NB4 (cell line): ENCODE measurements at regions not wholly inside any gene's neighbourhood (a gene's known extent, or its start where the extent isn't known, plus 50 kb on each side); places are given as distances from the start of the nearest gene placed in this dataset.

Experiments
- DNase-seq: peaks from one replicate; pipeline ENCODE4 v3.0.0; 2010; ENCODE audit warnings: low read depth
- H3K4me3 ChIP-seq: one replicate; pipeline ENCODE4 v1.5.1; 2011; ENCODE audit warnings: mild to moderate bottlenecking, low read depth, low read length, moderate library complexity
- MYC ChIP-seq: IDR thresholded peaks from 2 replicates; pipeline ENCODE4 v1.6.1; 2011; ENCODE audit warnings: low read depth, low read length
- POLR2A ChIP-seq: IDR thresholded peaks from 2 replicates; pipeline ENCODE4 v1.6.1; 2011; ENCODE audit warnings: mild to moderate bottlenecking; ENCODE audit not compliant: insufficient read length; ENCODE audit errors: extremely low read depth
- TF ChIP-seq, protein P1 (sequence below): IDR thresholded peaks from 2 replicates; pipeline ENCODE4 v1.6.1; 2011; ENCODE audit warnings: low read depth, low read length
- TF ChIP-seq, protein P2 (sequence below): IDR thresholded peaks from one replicate; pipeline ENCODE4 v1.5.1; 2012; ENCODE audit warnings: low read depth, low read length

DNA sequence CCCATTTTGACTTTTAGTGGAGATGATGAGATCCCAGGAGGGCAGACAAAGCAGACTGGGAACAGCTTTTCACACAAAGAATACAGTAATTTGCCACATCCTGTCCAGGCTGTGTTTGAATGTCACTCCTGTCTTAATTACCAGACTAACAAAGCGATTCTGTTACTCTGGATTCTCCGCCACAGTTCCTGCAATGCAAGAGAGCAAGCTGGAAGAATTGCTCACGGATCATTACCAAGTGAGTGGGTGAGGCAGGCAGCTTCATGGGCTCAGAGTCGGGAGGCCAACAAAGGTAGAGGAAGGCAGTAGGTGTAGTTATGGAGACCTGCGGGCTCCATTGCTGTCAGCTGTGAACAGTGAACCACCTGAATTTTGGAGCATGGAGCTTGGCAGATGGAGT is 250.5 kb upstream of the ATP5MC3 start:
- DNase-seq = no peak
- TF ChIP-seq MYC = no peak
- no peak for TF ChIP-seq POLR2A
- TF ChIP-seq, protein P1, sequence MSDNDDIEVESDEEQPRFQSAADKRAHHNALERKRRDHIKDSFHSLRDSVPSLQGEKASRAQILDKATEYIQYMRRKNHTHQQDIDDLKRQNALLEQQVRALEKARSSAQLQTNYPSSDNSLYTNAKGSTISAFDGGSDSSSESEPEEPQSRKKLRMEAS = no peak; the same call in 1 of the 2 replicates
- TF ChIP-seq, protein P2, sequence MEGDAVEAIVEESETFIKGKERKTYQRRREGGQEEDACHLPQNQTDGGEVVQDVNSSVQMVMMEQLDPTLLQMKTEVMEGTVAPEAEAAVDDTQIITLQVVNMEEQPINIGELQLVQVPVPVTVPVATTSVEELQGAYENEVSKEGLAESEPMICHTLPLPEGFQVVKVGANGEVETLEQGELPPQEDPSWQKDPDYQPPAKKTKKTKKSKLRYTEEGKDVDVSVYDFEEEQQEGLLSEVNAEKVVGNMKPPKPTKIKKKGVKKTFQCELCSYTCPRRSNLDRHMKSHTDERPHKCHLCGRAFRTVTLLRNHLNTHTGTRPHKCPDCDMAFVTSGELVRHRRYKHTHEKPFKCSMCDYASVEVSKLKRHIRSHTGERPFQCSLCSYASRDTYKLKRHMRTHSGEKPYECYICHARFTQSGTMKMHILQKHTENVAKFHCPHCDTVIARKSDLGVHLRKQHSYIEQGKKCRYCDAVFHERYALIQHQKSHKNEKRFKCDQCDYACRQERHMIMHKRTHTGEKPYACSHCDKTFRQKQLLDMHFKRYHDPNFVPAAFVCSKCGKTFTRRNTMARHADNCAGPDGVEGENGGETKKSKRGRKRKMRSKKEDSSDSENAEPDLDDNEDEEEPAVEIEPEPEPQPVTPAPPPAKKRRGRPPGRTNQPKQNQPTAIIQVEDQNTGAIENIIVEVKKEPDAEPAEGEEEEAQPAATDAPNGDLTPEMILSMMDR = no peak
- H3K4me3 ChIP-seq = no peak overlapping the region

DNA sequence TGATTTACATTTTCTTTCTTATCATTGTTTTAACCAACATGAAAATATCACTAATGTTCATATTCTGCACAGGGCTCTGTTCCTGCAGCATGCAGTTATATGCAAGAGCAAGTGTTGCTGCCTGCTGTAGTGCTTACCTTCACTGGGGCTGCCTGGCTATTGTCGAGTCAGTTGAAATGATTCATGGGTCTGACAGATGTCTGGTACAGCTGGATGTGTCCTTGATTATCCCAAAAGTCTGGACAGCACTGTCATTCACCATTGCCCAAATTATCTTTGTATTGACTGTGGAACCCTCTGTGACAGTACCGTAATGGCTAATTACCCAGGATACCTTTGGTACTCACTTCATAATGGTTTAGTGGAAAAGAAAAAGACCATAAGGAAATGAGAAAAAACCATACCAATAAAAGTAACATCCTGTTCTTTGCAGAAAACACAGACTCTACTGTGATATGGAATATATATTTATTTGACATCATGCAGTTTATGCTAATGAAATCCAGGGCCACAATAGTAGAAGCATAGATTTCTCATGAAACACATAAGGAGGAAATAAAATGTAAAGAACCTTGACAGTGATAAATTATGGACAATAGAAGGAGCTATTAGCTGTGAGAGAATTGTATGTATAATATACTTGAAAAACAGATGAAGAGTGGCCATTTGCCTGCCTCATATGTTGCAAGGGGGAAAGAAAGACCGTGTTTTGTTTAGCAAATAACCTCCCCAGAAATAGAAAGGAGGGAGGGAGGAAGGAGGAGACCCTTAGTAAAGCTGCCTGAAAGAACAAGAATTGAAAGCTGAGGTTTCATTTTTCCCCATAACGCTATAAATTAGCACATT is 249.8 kb upstream of the ATP5MC3 start:
- no peak for TF ChIP-seq MYC
- TF ChIP-seq, protein P1 = no peak
- TF ChIP-seq, protein P2 = no peak
- TF ChIP-seq POLR2A = no peak
- no peak for DNase-seq
- no peak overlapping the region for H3K4me3 ChIP-seq

DNA sequence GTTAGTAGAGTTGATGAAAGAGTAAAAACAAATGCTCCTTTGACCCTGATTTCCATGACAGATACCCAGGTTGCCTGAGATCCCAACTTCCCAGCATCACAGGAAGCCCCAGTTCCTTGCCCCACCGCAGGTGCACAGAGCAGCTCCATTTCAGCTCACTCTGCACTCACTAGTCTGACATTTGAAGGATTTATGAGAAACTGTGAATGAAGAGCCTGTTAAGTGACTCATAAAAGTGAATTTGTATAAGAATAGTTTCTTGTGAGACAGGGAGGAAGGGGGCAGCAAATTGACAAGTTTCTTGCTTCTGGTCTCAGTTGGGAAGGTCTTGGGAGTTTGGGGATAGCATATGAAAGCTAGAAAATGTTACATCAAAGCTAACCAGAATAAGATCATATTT is 248.7 kb upstream of the ATP5MC3 start:
- DNase-seq = no peak
- TF ChIP-seq, protein P1 = no peak
- no peak for TF ChIP-seq MYC
- TF ChIP-seq, protein P2 = no peak
- no peak for TF ChIP-seq POLR2A
- no peak overlapping the region for H3K4me3 ChIP-seq

DNA sequence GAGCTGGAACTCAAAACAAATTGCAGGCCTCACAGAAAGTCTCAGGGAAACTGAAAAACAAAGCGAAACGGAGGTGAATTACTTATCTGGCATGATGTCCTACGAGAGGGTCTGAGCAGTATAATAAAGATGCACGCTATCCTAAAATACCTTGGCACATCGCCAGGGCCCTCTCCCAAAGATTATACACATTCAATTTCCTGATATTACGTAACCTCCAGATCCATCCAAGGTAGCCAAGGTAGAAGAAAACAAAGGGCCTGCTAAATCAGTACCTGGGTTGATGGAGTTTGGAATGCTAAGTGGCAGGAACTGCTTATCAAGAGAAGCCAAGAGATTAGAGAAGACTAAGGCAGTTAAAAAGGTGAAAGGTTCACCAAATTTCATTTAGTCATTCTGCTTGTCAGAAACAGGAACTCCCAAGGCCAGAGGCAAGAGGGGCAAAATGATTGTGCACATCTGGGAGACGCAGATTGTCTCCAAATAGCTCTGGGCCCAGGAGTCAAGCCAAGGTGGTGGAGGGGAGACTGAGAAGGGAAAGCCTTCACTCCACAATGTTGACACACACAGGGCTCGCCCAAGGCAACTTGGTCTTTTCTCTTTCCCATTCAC is 236.8 kb upstream of the ATP5MC3 start:
- no peak overlapping the region for H3K4me3 ChIP-seq
- DNase-seq = peak; percentile 54
- TF ChIP-seq, protein P2 = no peak
- TF ChIP-seq POLR2A (no peak), MYC (no peak)
- TF ChIP-seq, protein P1 = no peak

DNA sequence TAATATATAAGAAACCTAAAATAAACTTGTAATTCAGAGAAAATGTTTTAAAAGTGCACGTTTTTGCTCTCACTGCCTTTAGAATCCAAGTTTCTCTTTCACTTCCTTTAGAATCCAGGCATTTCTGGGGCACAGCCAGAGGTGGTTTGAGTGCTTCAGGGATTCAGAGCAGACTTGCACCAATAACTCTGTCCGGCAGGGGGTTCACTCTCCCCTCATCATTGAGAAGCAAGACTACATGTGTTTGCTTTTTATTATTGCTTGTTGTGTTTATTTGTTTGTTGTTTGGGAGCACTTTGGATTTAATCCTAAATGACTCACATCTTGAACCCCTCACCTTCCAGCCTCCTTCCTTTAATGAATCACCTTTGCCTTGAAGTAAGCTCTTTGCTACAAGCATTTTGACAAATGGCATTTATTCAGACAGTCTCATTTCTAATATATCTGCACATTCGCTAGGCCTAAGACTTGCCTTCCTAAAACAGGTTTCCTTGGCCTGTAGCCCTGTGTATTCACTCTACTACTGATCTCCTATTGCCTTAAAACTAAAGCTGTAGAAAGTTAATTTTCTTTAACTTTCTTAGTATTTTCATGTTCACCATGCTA is 233.5 kb upstream of the ATP5MC3 start:
- no peak overlapping the region for H3K4me3 ChIP-seq
- peak; percentile 90 for DNase-seq
- TF ChIP-seq, protein P1 = peak; percentile 45
- TF ChIP-seq MYC = peak; percentile 70
- no peak for TF ChIP-seq POLR2A
- TF ChIP-seq, protein P2 = peak; percentile 77
